SJCRH30 (cell line): ENCODE measurements at regions not wholly inside any gene's neighbourhood (a gene's known extent, or its start where the extent isn't known, plus 50 kb on each side); places are given as distances from the start of the nearest gene placed in this dataset.

ENCODE experiments used
- DNase-seq, 2 experiments: peaks; one replicate each; pipeline ENCODE4 v3.0.0-alpha.2; 2015 to 2020
- H3K27ac ChIP-seq: fragments of 250-450 bp; sonication (Bioruptor Pico); 2 replicates; pipeline ENCODE4 v1.5.1; 2020; ENCODE audit warnings: mild to moderate bottlenecking, moderate library complexity
- H3K27me3 ChIP-seq: fragments of 250-450 bp; sonication (Bioruptor Pico); 2 replicates; pipeline ENCODE4 v1.5.1; 2020; ENCODE audit warnings: mild to moderate bottlenecking, moderate library complexity
- H3K36me3 ChIP-seq: fragments of 250-450 bp; sonication (Bioruptor Pico); 2 replicates; pipeline ENCODE4 v1.5.1; 2020; ENCODE audit warnings: mild to moderate bottlenecking, moderate library complexity
- H3K4me1 ChIP-seq: fragments of 250-450 bp; sonication (Bioruptor Pico); 2 replicates; pipeline ENCODE4 v1.5.1; 2020; ENCODE audit warnings: mild to moderate bottlenecking, moderate library complexity
- H3K4me3 ChIP-seq: fragments of 250-450 bp; sonication (Bioruptor Pico); 2 replicates; pipeline ENCODE4 v1.5.1; 2020; ENCODE audit warnings: mild to moderate bottlenecking, moderate library complexity
- H3K9me3 ChIP-seq: fragments of 250-450 bp; sonication (Bioruptor Pico); replicated peaks from 2 replicates; pipeline ENCODE4 v1.5.1; 2020; ENCODE audit warnings: mild to moderate bottlenecking, moderate library complexity

GRCh38 chr10:78780551-78780961, 288.2 kb upstream of the ZMIZ1 start:
- Histone ChIP-seq H3K27ac (no peak overlapping the region), H3K4me1 (peaks cover 15% of the 10 kb centered on the region), H3K9me3 (no peaks in the 10 kb centered on the region), H3K36me3 (no peaks in the 10 kb centered on the region), H3K4me3 (no peak overlapping the region), H3K27me3 (no peaks in the 10 kb centered on the region)
- no peak for DNase-seq

GRCh38 chr10:78781251-78781913, 287.4 kb upstream of the ZMIZ1 start:
- DNase-seq = no peak
- Histone ChIP-seq H3K4me3 (no peak overlapping the region), H3K36me3 (no peaks in the 10 kb centered on the region), H3K9me3 (no peaks in the 10 kb centered on the region), H3K27me3 (no peaks in the 10 kb centered on the region), H3K4me1 (peaks cover 12% of the 10 kb centered on the region), H3K27ac (no peak overlapping the region)

DNA sequence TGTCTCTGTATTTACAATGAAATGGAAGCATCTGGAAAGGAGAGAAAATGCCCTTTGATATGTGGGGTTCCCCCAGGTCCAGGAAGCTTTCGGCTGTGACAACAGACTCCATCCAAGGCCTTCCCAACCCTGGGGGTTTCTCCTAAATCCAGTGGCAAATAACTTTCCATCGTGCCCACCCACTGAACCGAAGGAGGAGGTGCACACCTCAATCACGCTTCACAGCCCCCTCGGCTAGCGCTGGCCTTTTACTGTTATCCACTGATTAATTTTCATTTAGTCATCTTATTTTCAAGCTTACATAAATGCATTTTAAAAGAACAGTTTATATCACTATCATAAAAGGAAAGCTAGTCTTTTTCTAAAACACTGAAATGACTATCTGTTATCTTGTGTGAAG, 286.8 kb upstream of the ZMIZ1 start:
- no peaks in the 10 kb centered on the region for H3K36me3 ChIP-seq
- no peak for DNase-seq
- H3K9me3 ChIP-seq = no peaks in the 10 kb centered on the region
- no peaks in the 10 kb centered on the region for H3K27me3 ChIP-seq
- peaks cover 12% of the 10 kb centered on the region for H3K4me1 ChIP-seq
- H3K27ac ChIP-seq = no peak overlapping the region
- H3K4me3 ChIP-seq = no peak overlapping the region

DNA sequence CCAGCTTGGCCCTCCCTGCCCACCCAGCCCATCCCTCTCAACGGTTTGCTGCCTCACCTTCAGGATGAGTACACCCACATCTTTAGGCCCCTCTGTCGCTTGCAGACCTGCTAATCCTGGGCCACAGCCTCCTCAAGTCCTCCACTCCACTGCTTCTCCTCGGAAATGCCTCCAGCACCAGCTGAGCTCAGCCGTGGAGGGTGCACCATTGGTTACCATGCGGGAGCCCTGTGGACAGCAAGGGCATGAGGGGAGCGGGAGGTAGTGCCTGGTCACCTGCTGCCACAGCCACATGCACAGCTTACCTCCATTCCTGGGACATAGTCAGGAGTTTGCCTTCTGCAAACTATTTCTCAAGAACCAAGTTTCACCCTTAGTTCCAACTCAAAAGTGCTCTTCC, 286.3 kb upstream of the ZMIZ1 start:
- Histone ChIP-seq H3K9me3 (no peaks in the 10 kb centered on the region), H3K27me3 (no peaks in the 10 kb centered on the region), H3K27ac (no peak overlapping the region), H3K4me1 (peaks cover 12% of the 10 kb centered on the region), H3K36me3 (no peaks in the 10 kb centered on the region), H3K4me3 (no peak overlapping the region)
- DNase-seq = no peak

DNA sequence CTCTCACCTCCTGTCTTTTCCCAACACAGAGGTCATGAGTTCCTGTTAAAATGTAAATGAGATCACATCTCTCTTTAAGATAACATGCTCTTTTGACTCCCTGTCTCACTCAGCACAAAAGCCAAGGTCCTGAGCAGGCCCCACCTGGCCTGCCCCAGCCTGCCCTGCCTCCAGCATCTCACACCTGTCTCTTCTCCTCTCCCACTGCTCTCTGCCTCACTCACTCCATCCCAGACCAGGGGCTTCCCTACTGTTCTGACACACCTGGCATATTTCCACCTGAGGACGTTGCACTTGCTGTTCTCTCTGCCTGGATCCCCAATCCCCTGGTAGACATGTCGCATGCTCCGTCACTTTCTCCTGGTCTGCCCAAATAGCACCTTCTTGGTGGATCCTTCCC, 285.0 kb upstream of the ZMIZ1 start:
- Histone ChIP-seq H3K4me3 (no peak overlapping the region), H3K27me3 (no peaks in the 10 kb centered on the region), H3K9me3 (no peaks in the 10 kb centered on the region), H3K36me3 (no peaks in the 10 kb centered on the region), H3K4me1 (peaks cover 12% of the 10 kb centered on the region), H3K27ac (0 out of 2 replicates have a peak overlapping the region, but pooled peaks have one; percentile 30)
- DNase-seq = no peak

GRCh38 chr10:78784546-78784945, 284.2 kb upstream of the ZMIZ1 start:
- Histone ChIP-seq H3K27ac (peak overlapping the region; percentile 30; the same call in 1 of the 2 replicates), H3K4me1 (peaks cover 12% of the 10 kb centered on the region), H3K27me3 (no peaks in the 10 kb centered on the region), H3K36me3 (no peaks in the 10 kb centered on the region), H3K4me3 (no peak overlapping the region), H3K9me3 (no peaks in the 10 kb centered on the region)
- peak; percentile 78 to 86 for DNase-seq

DNA sequence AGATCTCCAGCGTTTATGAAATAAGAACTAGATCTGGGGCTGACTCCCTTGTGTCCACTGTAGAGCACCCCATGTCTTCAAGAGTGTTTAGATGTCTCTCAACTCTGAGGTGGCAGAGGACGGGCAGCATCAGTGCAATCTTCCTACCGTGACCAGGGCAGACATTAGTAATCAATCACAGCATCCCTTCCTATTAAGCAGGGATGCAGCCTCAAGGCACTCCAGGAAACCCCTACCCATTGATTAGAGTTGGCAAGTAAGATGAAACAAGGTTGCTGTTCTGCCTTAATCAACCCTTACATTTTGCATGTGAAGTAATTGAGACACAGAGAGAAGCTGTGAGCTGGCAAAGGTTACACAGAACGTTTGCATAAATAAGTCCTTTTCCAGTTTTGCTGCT, 283.7 kb upstream of the ZMIZ1 start:
- no peaks in the 10 kb centered on the region for H3K9me3 ChIP-seq
- no peak overlapping the region for H3K4me3 ChIP-seq
- H3K36me3 ChIP-seq = no peaks in the 10 kb centered on the region
- peaks cover 12% of the 10 kb centered on the region for H3K4me1 ChIP-seq
- DNase-seq = peak in 1 of 2 experiments; percentile 37
- H3K27me3 ChIP-seq = no peaks in the 10 kb centered on the region
- H3K27ac ChIP-seq = peak overlapping the region; percentile 14; the same call in 1 of the 2 replicates

DNA sequence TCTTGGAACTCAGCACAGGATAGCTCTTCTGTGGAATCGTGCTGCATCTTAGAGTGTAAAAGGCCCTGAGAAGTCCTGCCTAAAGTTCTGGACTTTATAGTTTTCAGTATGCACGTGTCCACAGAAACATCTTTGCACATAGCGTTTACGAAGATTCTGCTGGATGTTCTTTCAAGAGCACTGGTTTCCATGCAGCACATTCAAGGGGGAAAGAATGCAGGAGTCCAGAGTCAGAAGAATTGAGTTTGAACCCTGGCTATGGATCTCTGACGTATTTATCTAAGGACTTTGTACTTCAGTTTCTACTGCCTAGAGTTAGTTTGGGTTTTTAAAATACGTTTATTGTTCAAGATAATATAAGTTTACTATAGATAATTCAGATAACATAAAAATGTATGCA, 282.8 kb upstream of the ZMIZ1 start:
- no peak overlapping the region for H3K4me3 ChIP-seq
- H3K4me1 ChIP-seq = peaks cover 12% of the 10 kb centered on the region
- no peak overlapping the region for H3K27ac ChIP-seq
- H3K9me3 ChIP-seq = no peaks in the 10 kb centered on the region
- no peak for DNase-seq
- no peaks in the 10 kb centered on the region for H3K36me3 ChIP-seq
- no peaks in the 10 kb centered on the region for H3K27me3 ChIP-seq

- Histone ChIP-seq H3K9me3 (no peaks in the 10 kb centered on the region), H3K36me3 (no peaks in the 10 kb centered on the region), H3K4me1 (peaks cover 12% of the 10 kb centered on the region), H3K27ac (no peak overlapping the region), H3K27me3 (no peaks in the 10 kb centered on the region), H3K4me3 (no peak overlapping the region)
- DNase-seq = no peak
Measured at GRCh38 chr10:78787125-78787524, 281.6 kb upstream of the ZMIZ1 start.

- Histone ChIP-seq H3K4me1 (no peaks in the 10 kb centered on the region), H3K9me3 (no peaks in the 10 kb centered on the region), H3K27ac (no peak overlapping the region), H3K27me3 (no peaks in the 10 kb centered on the region), H3K36me3 (no peaks in the 10 kb centered on the region), H3K4me3 (no peak overlapping the region)
- no peak for DNase-seq
Measured at GRCh38 chr10:78794736-78795455, 273.9 kb upstream of the ZMIZ1 start.

- no peak overlapping the region for H3K4me3 ChIP-seq
- no peaks in the 10 kb centered on the region for H3K4me1 ChIP-seq
- no peak overlapping the region for H3K27ac ChIP-seq
- H3K9me3 ChIP-seq = no peaks in the 10 kb centered on the region
- H3K27me3 ChIP-seq = no peaks in the 10 kb centered on the region
- DNase-seq = no peak
- no peaks in the 10 kb centered on the region for H3K36me3 ChIP-seq
Measured at GRCh38 chr10:78798976-78799730, 269.6 kb upstream of the ZMIZ1 start.

DNA sequence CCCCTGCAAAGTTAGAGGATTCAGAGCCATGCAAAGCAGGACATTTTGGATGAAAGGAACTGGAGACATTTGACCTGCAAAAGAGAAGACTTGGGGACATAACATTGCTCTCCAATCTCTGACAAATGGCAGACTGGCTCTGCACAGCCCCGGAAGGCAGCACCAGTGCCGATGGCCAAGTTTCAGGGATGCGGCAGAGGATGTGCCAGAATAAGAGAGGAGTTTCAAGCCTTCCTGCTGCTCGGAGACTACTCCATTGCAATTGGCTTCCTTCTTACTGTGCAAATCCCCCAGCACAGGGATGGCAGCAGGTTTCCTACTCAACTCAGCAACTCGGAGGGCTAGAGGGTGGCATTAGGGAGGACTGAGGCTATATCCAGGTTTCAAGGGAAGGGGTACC, 268.8 kb upstream of the ZMIZ1 start:
- no peak for DNase-seq
- Histone ChIP-seq H3K27ac (no peak overlapping the region), H3K4me1 (no peaks in the 10 kb centered on the region), H3K4me3 (no peak overlapping the region), H3K27me3 (no peaks in the 10 kb centered on the region), H3K36me3 (no peaks in the 10 kb centered on the region), H3K9me3 (no peaks in the 10 kb centered on the region)

DNA sequence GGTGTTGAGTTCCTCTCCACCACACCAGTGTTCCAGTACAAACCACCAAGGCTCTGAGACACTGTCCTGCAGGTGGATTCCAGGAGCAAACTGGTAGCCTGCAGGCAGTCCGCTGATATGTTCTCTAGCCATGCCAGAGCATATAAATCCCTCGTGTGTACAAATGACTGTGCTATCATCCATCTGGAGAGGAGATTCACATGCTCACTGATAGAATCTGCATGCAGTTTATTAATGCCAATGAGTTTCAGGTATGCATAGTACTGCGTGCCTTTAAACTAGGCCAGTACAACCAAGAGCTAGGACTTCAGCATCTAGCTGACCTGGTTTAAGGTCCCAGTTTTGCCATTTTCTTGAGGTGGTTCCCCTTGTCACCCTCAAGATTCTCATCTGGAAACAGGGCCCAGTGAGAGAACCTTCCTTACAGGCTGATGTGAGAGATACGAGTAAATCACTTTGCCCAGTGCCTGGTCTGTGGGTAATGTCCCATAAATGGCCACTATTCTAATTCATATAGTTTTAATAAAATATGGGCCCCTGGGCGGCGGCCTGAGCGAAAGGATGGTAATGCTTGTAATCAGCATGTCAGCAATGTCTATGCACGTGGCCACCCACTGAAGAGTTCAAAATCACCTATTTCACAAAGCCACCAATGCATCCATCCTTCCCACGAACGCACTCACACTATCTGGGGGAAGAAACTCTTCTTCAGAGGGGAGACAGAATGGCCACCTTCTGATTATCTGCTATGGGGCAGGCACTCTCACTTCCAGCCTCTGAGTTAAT, 268.0 kb upstream of the ZMIZ1 start:
- Histone ChIP-seq H3K27me3 (no peaks in the 10 kb centered on the region), H3K36me3 (no peaks in the 10 kb centered on the region), H3K4me1 (no peaks in the 10 kb centered on the region), H3K4me3 (no peak overlapping the region), H3K27ac (no peak overlapping the region), H3K9me3 (no peaks in the 10 kb centered on the region)
- DNase-seq = no peak

DNA sequence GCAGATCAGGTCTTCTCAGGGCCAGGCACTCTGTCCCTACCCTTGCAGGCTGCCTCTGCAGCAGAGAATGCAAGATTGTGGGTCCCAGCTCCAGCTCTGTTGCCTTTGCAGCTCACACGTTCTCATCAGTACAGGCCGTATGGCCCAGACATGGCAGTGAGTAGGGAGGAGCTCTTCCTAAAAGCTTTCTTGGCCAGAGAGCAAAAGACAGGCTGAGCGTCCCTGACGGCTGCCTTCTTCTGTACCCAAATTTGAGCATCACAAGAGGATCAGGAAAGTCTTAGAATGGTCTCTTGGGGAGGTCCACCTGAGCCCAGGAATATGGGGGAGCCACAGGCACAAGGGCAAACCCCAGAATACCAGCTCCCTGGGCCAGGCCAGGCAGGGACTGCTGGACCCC, 266.3 kb upstream of the ZMIZ1 start:
- DNase-seq = no peak
- no peaks in the 10 kb centered on the region for H3K36me3 ChIP-seq
- H3K9me3 ChIP-seq = no peaks in the 10 kb centered on the region
- no peak overlapping the region for H3K4me3 ChIP-seq
- H3K4me1 ChIP-seq = no peaks in the 10 kb centered on the region
- H3K27me3 ChIP-seq = 0 out of 2 replicates have a peak, but pooled peaks cover 2% of the 10 kb centered on the region
- H3K27ac ChIP-seq = no peak overlapping the region
